D721Med (cell line): ENCODE measurements at regions not wholly inside any gene's neighbourhood (a gene's known extent, or its start where the extent isn't known, plus 50 kb on each side); places are given as distances from the start of the nearest gene placed in this dataset.
"Not testable (repeated sequence)": the region's sequence is repeated elsewhere in the genome, so short reads cannot be mapped to it uniquely, and the experiment has no call there.

Experiments used
- DNase-seq: peaks from one replicate; pipeline ENCODE4 v3.0.0; 2011; ENCODE audit warnings: low spot score; ENCODE audit not compliant: insufficient read length
- FAIRE-seq: peaks from 2 replicates; lab custom pipeline; 2011; peaks lifted over from hg19 to GRCh38; lab: Jason Lieb, UNC
- CTCF ChIP-seq: IDR thresholded peaks from 2 replicates; pipeline ENCODE4 v1.5.1; 2012; ENCODE audit warnings: mild to moderate bottlenecking, control low read depth; ENCODE audit not compliant: insufficient read depth; ENCODE audit errors: missing control alignments

DNA sequence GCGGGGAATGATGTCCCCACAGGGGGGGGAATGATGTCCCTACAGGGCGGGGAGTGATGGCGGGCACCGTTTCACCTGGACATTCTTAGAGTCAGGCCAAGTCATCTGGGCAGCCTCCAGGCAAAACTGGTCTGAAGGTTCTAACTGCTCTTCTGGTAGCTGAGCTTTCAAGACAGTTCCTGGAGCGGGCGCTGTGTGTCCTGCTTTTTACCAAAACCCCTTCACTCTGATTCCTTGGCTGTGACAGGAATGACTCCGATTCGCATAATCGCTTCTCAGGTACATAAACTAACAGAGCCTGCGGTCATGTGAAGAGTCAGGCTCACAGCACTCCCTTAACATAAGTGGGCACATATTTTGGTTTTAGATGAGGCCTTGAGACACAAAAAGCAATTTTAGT, 836.0 kb downstream of the TRIML1 start:
- no peak for TF ChIP-seq CTCF
- FAIRE-seq (no peak), DNase-seq (no peak)

- no peak for DNase-seq
- no peak for FAIRE-seq
- TF ChIP-seq CTCF: no peak
These were observed 837.4 kb downstream of the TRIML1 start for GRCh38 chr4:188976644-188977115.

DNA sequence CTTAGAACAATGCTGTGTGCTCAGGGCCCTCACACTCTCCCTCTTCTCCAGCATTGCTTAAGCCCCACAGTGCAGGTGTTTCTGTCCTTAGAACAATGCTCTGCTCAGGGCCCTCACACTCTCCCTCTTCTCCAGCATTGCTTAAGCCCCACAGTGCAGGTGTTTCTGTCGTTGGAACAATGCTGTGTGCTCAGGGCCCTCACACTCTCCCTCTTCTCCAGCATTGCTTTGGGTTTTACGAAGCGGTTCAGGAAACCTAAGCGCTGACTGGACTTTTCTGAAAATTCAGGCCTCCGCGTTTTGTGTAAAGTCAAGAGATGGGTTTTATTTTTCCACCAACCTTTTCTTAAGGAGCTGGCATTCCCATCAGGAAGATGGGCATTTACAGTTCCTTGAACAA, 838.0 kb downstream of the TRIML1 start:
- not testable (repeated sequence) for FAIRE-seq, DNase-seq

DNA sequence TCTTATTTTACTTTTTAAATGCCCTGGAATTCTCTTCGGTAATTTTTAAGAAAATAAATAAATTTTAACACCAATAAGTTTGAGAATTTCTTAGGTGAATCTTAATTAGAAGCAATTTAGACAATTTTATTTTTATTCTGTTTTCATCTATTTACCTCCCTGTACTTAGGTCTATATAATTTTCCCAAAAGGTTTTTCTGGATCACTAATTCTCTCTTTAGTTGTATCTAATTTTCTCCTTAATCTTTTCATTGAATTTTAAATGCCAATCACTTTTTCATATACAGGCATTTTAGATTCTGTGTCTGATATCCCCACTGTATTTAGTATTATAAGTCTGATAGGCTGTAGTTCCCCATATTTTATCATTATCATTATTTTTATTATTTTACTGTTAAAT, 845.3 kb downstream of the TRIML1 start:
- DNase-seq: no peak
- TF ChIP-seq CTCF: no peak
- no peak for FAIRE-seq

- FAIRE-seq: no peak
- no peak for DNase-seq
These were observed 847.0 kb downstream of the TRIML1 start for GRCh38 chr4:188986271-188986689.

DNA sequence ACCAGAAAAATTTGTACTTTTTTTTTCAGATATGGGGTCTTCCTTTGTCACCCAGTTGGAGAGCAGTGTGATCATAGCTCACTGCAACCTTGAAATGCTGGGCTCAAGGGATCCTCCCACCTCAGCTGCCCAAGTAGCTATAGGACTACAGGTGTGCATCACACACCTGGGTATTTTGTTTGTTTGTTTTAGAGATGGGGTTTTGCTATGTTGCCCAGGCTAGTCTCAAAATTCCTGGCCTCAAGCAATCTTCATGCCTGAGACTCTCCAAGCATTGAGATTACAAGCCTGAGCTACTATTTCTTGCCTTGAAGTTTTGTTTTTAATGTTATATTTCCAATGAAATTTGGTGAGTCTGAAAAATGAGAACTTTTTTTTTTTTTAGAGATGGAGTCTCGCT, 847.8 kb downstream of the TRIML1 start:
- TF ChIP-seq CTCF: no peak
- no peak for FAIRE-seq

More at GRCh38 chr4:188986271-188986689, 847.0 kb downstream of the TRIML1 start:
- TF ChIP-seq CTCF: no peak

DNA sequence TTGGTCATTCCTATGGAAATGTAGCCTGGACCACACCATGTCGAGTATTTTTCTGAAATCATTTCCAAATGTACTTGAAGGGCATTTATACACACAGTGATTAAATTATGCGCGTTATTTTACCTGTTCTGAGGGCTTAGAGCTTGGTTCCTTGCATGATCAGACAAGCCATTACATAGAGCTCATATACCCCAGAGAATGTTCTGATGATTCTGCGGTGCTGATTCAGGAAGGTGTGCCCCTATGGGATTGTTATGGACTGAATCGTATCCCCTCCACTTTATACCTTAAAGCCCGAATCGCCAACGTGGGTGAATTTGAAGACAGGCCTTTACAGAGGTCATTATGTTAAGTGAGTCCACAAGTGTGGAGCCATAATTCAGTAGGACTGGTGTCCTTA, 848.9 kb downstream of the TRIML1 start:
- DNase-seq: no peak
- no peak for TF ChIP-seq CTCF
- FAIRE-seq: no peak

More for the DNA sequence above, 847.8 kb downstream of the TRIML1 start:
- DNase-seq: no peak

- no peak for TF ChIP-seq CTCF
- FAIRE-seq: no peak
- no peak for DNase-seq
These were observed 850.1 kb downstream of the TRIML1 start for GRCh38 chr4:188989371-188989770.
